ENCODE measurements at regions not wholly inside any gene's neighbourhood (a gene's known extent, or its start where the extent isn't known, plus 50 kb on each side); places are given as distances from the start of the nearest gene placed in this dataset.

GRCh38 chr20:56916345-56916622, 287.2 kb downstream of the TFAP2C start:
- TF ChIP-seq CTCF (IDR thresholded peaks at IDR 0.05) (no peak), POLR2A (IDR thresholded peaks at IDR 0.05) (peak in 1 of 3 donors; percentile 22)
